Ishikawa (cell line): ENCODE measurements at regions not wholly inside any gene's neighbourhood (a gene's known extent, or its start where the extent isn't known, plus 50 kb on each side); places are given as distances from the start of the nearest gene placed in this dataset.

Source experiments
- CEBPB ChIP-seq: IDR thresholded peaks from 2 replicates; pipeline ENCODE4 v1.6.1; 2012
- EGR1 ChIP-seq: IDR thresholded peaks from 2 replicates; pipeline ENCODE4 v1.6.1; 2012
- FOXM1 ChIP-seq: IDR thresholded peaks from 2 replicates; pipeline ENCODE4 v1.6.1; 2012; ENCODE audit warnings: low read depth, borderline replicate concordance
- MAX ChIP-seq: IDR thresholded peaks from 2 replicates; pipeline ENCODE4 v1.6.1; 2012
- NFIC ChIP-seq: IDR thresholded peaks from 2 replicates; pipeline ENCODE4 v1.6.1; 2012
- RAD21 ChIP-seq: IDR thresholded peaks from 2 replicates; pipeline ENCODE4 v1.6.1; 2012; ENCODE audit warnings: low read depth
- REST ChIP-seq: IDR thresholded peaks from 2 replicates; pipeline ENCODE4 v1.6.1; 2012; ENCODE audit warnings: low read depth, mild to moderate bottlenecking
- TAF1 ChIP-seq: IDR thresholded peaks from 2 replicates; pipeline ENCODE4 v1.6.1; 2012; ENCODE audit warnings: low read depth, mild to moderate bottlenecking
- TCF12 ChIP-seq: IDR thresholded peaks from 2 replicates; pipeline ENCODE4 v1.6.1; 2012; ENCODE audit warnings: low read depth
- USF1 ChIP-seq: IDR thresholded peaks from 2 replicates; pipeline ENCODE4 v1.6.1; 2012

GRCh38 chr1:29719253-29719652 is 482.9 kb downstream of the PTPRU start:
- TF ChIP-seq USF1: no peak
- no peak for TF ChIP-seq RAD21
- no peak for TF ChIP-seq MAX
- TF ChIP-seq CEBPB: no peak
- no peak for TF ChIP-seq TCF12
- TF ChIP-seq NFIC: no peak
- TF ChIP-seq EGR1: no peak
- no peak for TF ChIP-seq FOXM1
- no peak for TF ChIP-seq REST
- TF ChIP-seq TAF1: no peak
